Limb (tissue), 2 donors: ENCODE measurements at regions not wholly inside any gene's neighbourhood (a gene's known extent, or its start where the extent isn't known, plus 50 kb on each side); places are given as distances from the start of the nearest gene placed in this dataset.
"Not testable (repeated sequence)": the region's sequence is repeated elsewhere in the genome, so short reads cannot be mapped to it uniquely, and the experiment has no call there.

ENCODE experiments used
- DNase-seq, 2 donors: peaks; one replicate each; pipeline ENCODE4 v3.0.0-alpha.2; 2016; ENCODE audit errors: extremely low spot score in 2 of 2

DNA sequence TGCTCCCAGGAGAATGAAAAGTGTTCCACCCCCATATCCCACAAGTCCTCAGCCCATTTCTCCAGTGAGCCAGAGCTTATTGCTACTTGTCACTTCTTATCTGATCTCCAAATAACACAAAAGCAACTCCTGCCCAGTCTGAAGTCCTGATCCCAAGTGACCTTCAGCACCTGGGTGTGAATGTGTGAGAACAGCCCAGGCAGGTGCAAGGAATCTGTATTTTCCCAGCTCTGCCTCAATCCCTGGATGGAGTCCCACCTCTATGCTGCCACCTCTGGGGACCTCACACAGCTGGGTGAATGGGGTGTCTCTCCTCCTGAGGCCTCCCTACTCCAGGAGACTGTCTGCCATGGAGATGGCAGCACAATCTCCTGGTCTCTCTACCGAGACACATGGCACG, 402.4 kb upstream of the PROX1 start:
- DNase-seq: no peak

DNA sequence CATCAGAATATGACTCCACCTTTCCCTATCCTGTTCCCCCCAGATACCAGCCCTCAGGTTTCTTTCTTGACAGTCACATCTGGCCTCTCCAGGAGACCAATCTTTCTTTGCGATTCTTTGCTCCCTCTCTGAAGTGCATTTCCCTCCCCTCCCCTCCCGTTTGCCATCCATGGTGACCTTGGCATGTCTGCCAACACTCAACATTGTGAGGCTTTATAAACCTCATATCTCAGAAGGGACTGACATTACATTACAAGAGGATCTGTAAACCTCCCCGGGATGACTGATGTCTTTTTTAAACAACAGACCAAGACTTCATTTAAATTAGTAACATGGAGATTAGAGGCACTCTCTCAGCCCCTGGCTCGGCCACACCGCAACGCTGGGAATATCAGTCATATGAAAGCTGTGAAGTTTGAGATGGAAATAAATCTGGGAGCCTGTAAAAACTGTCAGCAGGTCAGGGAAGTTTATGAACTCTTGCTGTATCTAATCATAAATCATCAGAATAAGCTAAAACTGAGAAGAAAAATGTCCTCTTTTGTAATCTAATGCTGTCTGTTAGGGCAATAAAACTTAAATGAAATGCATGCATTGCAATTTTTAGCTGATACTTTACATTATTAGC, 401.7 kb upstream of the PROX1 start:
- DNase-seq: no peak

GRCh38 chr1:213586587-213586972, 401.2 kb upstream of the PROX1 start:
- no peak for DNase-seq

DNA sequence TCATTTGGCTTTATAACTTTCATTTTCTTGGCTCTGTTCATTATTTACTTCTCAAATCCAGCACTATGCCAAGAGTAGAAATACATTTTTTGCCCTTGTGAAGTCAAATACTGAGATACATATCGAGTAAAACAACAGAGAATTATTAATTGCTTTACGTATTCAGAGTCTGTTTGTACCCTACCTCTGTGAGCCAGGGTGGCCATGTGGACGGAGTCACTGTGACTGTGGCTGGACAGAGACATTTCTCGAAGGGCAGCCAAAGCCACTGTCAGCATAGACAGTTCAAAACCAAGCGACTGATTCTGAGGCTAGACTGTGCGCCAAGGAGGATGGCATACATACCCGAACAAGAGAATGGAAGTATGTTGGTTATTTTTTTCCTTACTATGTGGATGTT, 391.0 kb upstream of the PROX1 start:
- no peak for DNase-seq

GRCh38 chr1:213598263-213598662, 389.5 kb upstream of the PROX1 start:
- DNase-seq: no peak

- no peak for DNase-seq
Measured at GRCh38 chr1:213600879-213601278, 386.9 kb upstream of the PROX1 start.

- DNase-seq: not testable (repeated sequence)
Measured at GRCh38 chr1:213601705-213602104, 386.1 kb upstream of the PROX1 start.

DNA sequence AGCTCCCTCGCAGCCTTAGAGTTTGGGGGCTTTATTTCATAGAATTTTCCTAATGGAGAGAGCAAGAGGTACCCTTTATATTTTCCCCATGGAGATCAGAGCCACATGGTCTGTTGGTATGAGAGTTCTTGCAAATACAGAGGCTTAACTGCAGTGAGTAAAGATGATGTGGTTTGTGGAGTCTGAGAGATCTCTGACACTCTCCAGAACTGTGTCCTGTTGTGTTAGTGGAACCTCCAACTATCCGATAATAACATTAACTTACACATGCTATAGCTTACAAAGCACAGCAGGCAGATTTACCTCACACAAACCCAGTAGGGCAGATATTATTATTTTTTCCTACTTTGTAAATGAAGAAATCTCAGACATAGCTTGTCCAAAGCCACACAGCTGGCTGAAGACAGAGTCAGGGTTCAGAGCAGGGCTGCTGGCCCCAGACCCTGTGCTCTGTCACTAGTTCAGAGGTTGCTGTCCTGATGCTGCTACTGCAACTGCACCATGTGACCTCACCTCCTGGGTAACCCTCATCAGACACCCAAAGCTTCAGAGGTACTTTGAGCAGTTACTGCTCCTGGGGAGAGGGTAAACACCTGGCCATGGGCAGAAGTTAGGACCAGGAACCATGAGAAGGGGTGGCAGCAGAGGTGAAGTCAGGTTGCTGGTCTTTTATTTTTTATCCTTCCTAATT, 384.8 kb upstream of the PROX1 start:
- DNase-seq: no peak

GRCh38 chr1:213604477-213604876, 383.3 kb upstream of the PROX1 start:
- DNase-seq: no peak

DNA sequence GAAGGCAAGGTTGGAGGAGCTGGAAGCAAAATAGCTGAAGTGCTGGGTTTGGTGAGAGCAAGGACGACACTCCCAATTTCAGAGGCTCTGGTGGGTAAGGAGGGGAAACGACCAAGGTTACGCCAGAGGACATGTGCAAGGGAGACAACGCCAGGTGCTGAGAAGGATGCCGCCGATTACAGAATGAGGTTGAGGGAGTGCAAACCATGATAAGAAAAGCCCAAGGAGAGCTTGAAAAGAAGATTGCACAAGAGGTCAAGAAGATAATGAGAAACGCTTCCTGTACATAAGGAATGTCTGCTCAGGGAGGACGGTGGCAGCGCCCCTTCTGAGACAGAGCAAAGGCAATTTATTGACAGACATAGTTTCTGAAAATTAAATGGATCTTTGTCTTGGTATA, 382.0 kb upstream of the PROX1 start:
- no peak for DNase-seq

- no peak for DNase-seq
Measured at GRCh38 chr1:213606252-213606820, 381.4 kb upstream of the PROX1 start.

- no peak for DNase-seq
Measured at GRCh38 chr1:213613549-213613948, 374.2 kb upstream of the PROX1 start.

DNA sequence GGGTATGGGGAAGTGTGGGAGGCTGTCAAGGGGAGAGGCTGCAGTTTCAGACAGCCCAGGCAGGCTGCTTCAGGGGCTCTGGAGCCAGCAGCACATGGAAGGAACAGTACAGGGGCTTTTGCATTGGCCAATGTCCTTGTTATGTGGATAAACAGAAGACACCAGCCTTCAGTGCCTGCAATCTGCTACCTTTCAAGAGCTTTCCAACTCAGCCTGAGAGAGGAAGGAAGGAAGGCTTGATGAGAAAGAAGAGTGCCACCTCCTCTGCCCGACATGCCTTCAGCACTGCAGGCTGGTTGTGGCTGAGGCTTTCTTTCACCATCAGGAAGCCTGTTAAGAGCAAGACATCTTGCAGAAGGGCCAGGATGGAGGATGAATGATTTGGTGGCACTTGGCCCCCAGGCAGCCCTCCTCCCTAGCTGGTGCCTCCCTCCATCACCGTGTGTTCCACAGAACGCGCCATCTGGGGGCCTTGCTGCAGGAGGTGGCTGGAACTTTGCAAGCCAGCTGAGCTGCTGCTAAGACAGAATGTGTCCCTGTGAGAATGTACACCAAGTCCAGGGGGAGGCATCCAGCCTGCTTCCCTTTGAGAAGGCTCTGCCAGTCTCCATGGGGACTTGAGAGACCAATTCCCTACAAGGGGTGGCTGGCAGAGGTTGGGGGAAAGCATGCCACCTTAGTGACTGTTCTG, 372.4 kb upstream of the PROX1 start:
- no peak for DNase-seq

DNA sequence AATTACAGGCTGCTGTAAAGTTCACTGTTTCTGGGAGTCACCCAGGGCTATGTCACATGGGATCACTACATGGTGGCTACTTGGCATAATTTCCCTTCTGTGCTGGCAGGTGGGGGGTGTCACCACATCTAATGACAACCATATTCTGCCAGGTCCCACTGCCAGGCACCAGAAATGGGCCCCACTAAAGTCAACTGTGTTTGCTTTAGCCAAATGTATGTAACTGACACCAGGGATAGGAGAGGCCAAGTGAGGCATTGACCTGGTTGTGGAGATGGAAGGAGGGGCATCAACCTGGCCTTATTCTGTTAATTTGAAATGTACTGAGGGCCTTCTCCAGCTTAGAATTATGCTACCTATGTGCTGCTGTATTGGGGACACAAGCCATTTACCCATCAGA, 370.6 kb upstream of the PROX1 start:
- no peak for DNase-seq

DNA sequence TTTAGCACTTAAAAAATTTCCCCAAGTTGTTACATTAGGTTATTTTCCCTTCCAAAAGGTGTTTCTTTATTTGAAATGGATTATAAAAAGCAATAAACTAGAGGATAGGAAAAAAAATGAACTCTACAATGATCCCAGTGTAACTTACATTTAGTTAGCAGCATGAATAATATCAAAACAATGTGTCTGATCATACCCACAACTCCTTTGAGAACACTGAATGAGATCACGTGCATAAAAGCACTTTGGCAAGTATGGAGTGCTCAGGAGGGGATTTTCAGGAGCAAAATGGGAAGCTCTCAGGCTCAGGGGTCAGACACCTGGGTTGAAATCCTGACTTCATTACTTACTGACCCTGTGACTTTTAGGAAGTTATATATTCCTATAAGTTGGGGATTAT, 369.7 kb upstream of the PROX1 start:
- no peak for DNase-seq

DNA sequence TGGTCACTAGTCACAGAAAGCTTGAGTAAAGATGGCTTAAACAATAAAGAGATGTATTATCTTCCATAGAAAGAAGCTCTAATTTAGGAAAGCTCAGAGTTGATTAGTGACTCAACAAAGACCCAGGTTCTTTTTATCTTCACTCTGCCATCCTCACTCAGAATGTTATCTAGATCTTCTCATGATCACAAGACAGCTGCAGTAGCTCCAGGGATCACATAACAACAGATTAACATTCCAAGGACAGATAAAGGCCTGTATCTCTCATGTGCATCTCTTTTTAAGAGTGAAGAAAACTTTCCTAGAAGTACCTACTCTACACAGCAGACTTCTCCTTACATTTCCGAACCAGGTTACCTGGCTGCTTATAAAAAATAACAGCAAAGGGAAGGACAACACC, 368.7 kb upstream of the PROX1 start:
- DNase-seq: no peak

DNA sequence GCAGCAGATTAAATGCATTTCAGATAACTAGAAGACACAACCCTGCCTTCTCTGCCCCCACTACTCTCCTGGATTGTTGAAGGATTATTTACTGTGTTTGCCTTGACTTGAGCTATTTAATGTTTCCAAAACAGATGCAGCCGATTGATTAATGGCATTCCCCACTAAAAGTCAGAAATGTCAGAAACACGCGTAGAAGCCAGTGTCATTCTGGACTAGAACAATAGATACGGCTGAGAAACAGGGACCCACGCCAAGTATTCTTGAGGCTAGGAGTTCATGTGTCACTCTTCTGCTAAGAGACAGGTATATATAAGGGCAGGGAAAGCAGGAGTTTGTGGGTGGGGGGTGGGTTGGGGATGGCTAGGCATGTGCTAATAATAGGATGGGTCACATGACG, 366.7 kb upstream of the PROX1 start:
- DNase-seq: no peak

GRCh38 chr1:213622365-213623063, 365.3 kb upstream of the PROX1 start:
- DNase-seq: no peak

DNA sequence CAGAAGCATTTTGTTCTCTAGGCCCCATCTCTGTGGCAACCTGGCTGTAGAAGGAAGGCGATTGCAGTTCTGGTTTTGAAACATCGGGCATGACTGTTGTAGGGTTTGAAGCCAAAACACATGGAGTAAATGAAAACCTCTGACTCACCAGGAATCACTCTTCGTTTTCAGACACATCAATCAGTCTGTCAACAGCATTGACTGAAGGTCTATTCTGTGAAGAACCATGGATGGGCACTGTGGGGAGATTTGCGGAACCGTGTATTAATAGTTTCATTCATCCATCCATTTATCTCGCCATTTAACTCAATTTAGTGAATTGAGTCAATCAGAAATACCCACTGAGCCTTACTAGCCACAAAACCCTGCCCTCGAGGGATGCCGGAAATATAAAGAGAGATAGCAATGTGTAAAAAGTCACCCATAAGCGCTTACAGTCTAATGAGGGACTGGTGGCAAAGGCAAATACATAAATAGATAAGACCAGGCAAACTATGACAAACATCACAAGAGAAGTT, 364.6 kb upstream of the PROX1 start:
- no peak for DNase-seq

GRCh38 chr1:213623862-213624261, 363.9 kb upstream of the PROX1 start:
- DNase-seq: no peak

GRCh38 chr1:213636778-213637177, 351.0 kb upstream of the PROX1 start:
- not testable (repeated sequence) for DNase-seq

DNA sequence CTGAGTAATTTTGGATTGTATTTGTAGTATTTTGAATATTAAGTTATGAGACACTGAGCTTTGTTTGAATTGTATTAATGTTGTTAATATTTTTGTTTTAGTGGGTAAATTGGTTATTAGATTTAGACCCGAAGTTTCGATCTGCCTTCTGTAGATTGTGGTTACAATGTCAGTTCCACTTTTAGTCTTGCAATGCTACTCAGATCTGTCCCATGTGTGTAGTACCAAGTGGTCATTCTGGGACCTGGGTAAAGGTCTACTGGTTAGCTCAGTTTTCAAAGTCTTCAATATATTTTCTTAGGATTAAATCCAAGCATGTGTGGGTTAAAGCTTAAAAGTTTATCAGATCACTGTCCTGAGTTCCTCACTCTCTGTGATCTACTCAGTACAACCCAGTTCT, 346.5 kb upstream of the PROX1 start:
- no peak for DNase-seq
